Hepatocyte (in vitro differentiated cells): ENCODE measurements at regions not wholly inside any gene's neighbourhood (a gene's known extent, or its start where the extent isn't known, plus 50 kb on each side); places are given as distances from the start of the nearest gene placed in this dataset.

ENCODE experiments used
- DNase-seq: peaks from one replicate; pipeline ENCODE4 v3.0.0-alpha.2; 2016; ENCODE audit warnings: low spot score
- H2AFZ ChIP-seq: fragments of 200-600 bp; sonication (generic); 2 replicates; pipeline ENCODE4 v1.6.0; 2016; ENCODE audit warnings: antibody characterized with exemption, mild to moderate bottlenecking
- H3K27ac ChIP-seq: fragments of 200-600 bp; sonication (generic); 2 replicates; pipeline ENCODE4 v1.5.1; 2016; ENCODE audit warnings: mild to moderate bottlenecking
- H3K27me3 ChIP-seq: fragments of 200-600 bp; sonication (generic); 2 replicates; pipeline ENCODE4 v1.6.1; 2016
- H3K36me3 ChIP-seq: fragments of 200-600 bp; sonication (generic); replicated peaks from 2 replicates; pipeline ENCODE4 v1.5.1; 2016; ENCODE audit warnings: low read depth; ENCODE audit not compliant: insufficient read depth
- H3K4me1 ChIP-seq: fragments of 200-600 bp; sonication (generic); 2 replicates; pipeline ENCODE4 v1.5.1; 2016; ENCODE audit warnings: mild to moderate bottlenecking, moderate library complexity; ENCODE audit not compliant: insufficient read depth
- H3K4me2 ChIP-seq: fragments of 200-600 bp; sonication (generic); 2 replicates; pipeline ENCODE4 v1.6.0; 2016
- H3K4me3 ChIP-seq: fragments of 200-600 bp; sonication (generic); 2 replicates; pipeline ENCODE4 v1.5.1; 2016; ENCODE audit warnings: mild to moderate bottlenecking
- H3K79me2 ChIP-seq: fragments of 200-600 bp; sonication (generic); 2 replicates; pipeline ENCODE4 v1.6.0; 2017; ENCODE audit warnings: mild to moderate bottlenecking
- H3K9me2 ChIP-seq: fragments of 200-600 bp; sonication (generic); replicated peaks from 2 replicates; pipeline ENCODE4 v1.6.0; 2017; ENCODE audit warnings: mild to moderate bottlenecking; ENCODE audit not compliant: insufficient read depth
- H3K9me3 ChIP-seq: fragments of 200-600 bp; sonication (generic); 2 replicates; pipeline ENCODE4 v1.5.1; 2016; ENCODE audit warnings: low read depth, mild to moderate bottlenecking
- H4K20me1 ChIP-seq: fragments of 200-600 bp; sonication (generic); 2 replicates; pipeline ENCODE4 v1.6.0; 2016; ENCODE audit warnings: mild to moderate bottlenecking; ENCODE audit not compliant: insufficient read depth, poor library complexity, severe bottlenecking
- CTCF ChIP-seq: fragments of 200-600 bp; sonication (generic); IDR thresholded peaks from 2 replicates; pipeline ENCODE4 v1.5.1; 2016; ENCODE audit warnings: antibody characterized with exemption, mild to moderate bottlenecking; ENCODE audit not compliant: poor library complexity
- EZH2 ChIP-seq: fragments of 200-600 bp; sonication (generic); IDR thresholded peaks from 2 replicates; pipeline ENCODE4 v1.6.1; 2016; ENCODE audit warnings: antibody characterized with exemption, mild to moderate bottlenecking, borderline replicate concordance
- EZH2phosphoT487 ChIP-seq: fragments of 200-600 bp; sonication (generic); IDR thresholded peaks from one replicate; pipeline ENCODE4 v1.6.1; 2018; ENCODE audit warnings: antibody characterized with exemption, mild to moderate bottlenecking, low read depth, moderate library complexity; ENCODE audit not compliant: unreplicated experiment, severe bottlenecking
- WGBS: methylation state at CpG from one replicate; pipeline ENCODE4 v1.1.6; 2016; ENCODE audit warnings: low lambda C conversion rate; ENCODE audit errors: missing lambda C conversion rate; 5-methylcytosine and 5-hydroxymethylcytosine counted together

GRCh38 chr13:109996404-109996960 is 210.1 kb upstream of the IRS2 start:
- no peak for TF ChIP-seq CTCF
- TF ChIP-seq EZH2phosphoT487: no peak
- TF ChIP-seq EZH2: no peak
- Histone ChIP-seq H3K9me3 (no peaks in the 10 kb centered on the region), H2AFZ (no peak overlapping the region), H3K4me2 (no peak overlapping the region), H3K9me2 (no peaks in the 10 kb centered on the region), H4K20me1 (no peaks in the 10 kb centered on the region), H3K79me2 (no peaks in the 10 kb centered on the region), H3K4me1 (peaks cover 8% of the 10 kb centered on the region), H3K4me3 (no peak overlapping the region), H3K27ac (no peak overlapping the region), H3K27me3 (no peaks in the 10 kb centered on the region), H3K36me3 (no peaks in the 10 kb centered on the region)
- DNase-seq: no peak
- WGBS: 89% methylated on average over 10 of the region's 10 CpGs

- Histone ChIP-seq H3K79me2 (no peaks in the 10 kb centered on the region), H3K4me1 (peaks cover 8% of the 10 kb centered on the region), H3K9me2 (no peaks in the 10 kb centered on the region), H3K4me2 (no peak overlapping the region), H3K9me3 (no peaks in the 10 kb centered on the region), H4K20me1 (no peaks in the 10 kb centered on the region), H3K4me3 (no peak overlapping the region), H3K27me3 (no peaks in the 10 kb centered on the region), H3K27ac (no peak overlapping the region), H2AFZ (no peak overlapping the region), H3K36me3 (no peaks in the 10 kb centered on the region)
- TF ChIP-seq CTCF: no peak
- no peak for TF ChIP-seq EZH2phosphoT487
- no peak for TF ChIP-seq EZH2
- DNase-seq: no peak
- WGBS: 98% methylated on average over 2 of the region's 2 CpGs
Observed at GRCh38 chr13:109995578-109995977, 209.2 kb upstream of the IRS2 start.

- H3K9me2 ChIP-seq: no peaks in the 10 kb centered on the region
- H3K4me3 ChIP-seq: no peak overlapping the region
- 90% methylated on average over 6 of the region's 6 CpGs for WGBS
- H3K27ac ChIP-seq: no peak overlapping the region
- no peaks in the 10 kb centered on the region for H3K79me2 ChIP-seq
- no peak overlapping the region for H3K4me2 ChIP-seq
- no peaks in the 10 kb centered on the region for H3K4me1 ChIP-seq
- H2AFZ ChIP-seq: no peak overlapping the region
- H3K9me3 ChIP-seq: no peaks in the 10 kb centered on the region
- H4K20me1 ChIP-seq: no peaks in the 10 kb centered on the region
- no peaks in the 10 kb centered on the region for H3K36me3 ChIP-seq
- TF ChIP-seq CTCF (no peak), EZH2phosphoT487 (no peak), EZH2 (no peak)
- no peak for DNase-seq
- no peaks in the 10 kb centered on the region for H3K27me3 ChIP-seq
Observed at GRCh38 chr13:109990296-109990695, 203.9 kb upstream of the IRS2 start.

- Histone ChIP-seq H3K27me3 (no peaks in the 10 kb centered on the region), H3K27ac (no peak overlapping the region), H3K4me2 (no peak overlapping the region), H3K4me3 (no peak overlapping the region), H3K36me3 (no peaks in the 10 kb centered on the region), H2AFZ (no peak overlapping the region), H3K9me3 (no peaks in the 10 kb centered on the region), H3K79me2 (no peaks in the 10 kb centered on the region), H4K20me1 (no peaks in the 10 kb centered on the region), H3K4me1 (no peaks in the 10 kb centered on the region), H3K9me2 (no peaks in the 10 kb centered on the region)
- TF ChIP-seq EZH2phosphoT487 (no peak), EZH2 (no peak), CTCF (no peak)
- 96% methylated on average over 3 of the region's 3 CpGs for WGBS
- no peak for DNase-seq
Observed at GRCh38 chr13:109989686-109990085, 203.3 kb upstream of the IRS2 start.
